ENCODE measurements at regions not wholly inside any gene's neighbourhood (a gene's known extent, or its start where the extent isn't known, plus 50 kb on each side); places are given as distances from the start of the nearest gene placed in this dataset.

- Mint-ChIP-seq H3K4me3 (no peak overlapping the region), H3K27me3 (ENCODE audit: insufficient read depth) (no peaks in the 10 kb centered on the region), H3K4me1 (ENCODE audit: low read depth) (no peaks in the 10 kb centered on the region), H3K9me3 (no peaks in the 10 kb centered on the region), H3K36me3 (ENCODE audit: low read depth) (no peaks in the 10 kb centered on the region), H3K27ac (no peak overlapping the region)
- intact Hi-C loops (cut with micrococcal nuclease), result no loop called here
- DNase-seq (ENCODE audit: low spot score), result no peak
These were observed 265.9 kb downstream of the TFCP2L1 start for GRCh38 chr2:121019071-121019470.

GRCh38 chr2:121019756-121020155 is 265.2 kb downstream of the TFCP2L1 start:
- H3K4me3 Mint-ChIP-seq, result no peak overlapping the region
- H3K9me3 Mint-ChIP-seq, result no peaks in the 10 kb centered on the region
- H3K4me1 Mint-ChIP-seq (ENCODE audit: low read depth), result no peaks in the 10 kb centered on the region
- H3K27ac Mint-ChIP-seq, result no peak overlapping the region
- DNase-seq (ENCODE audit: low spot score), result no peak
- intact Hi-C loops (cut with micrococcal nuclease), result no loop called here
- H3K36me3 Mint-ChIP-seq (ENCODE audit: low read depth), result no peaks in the 10 kb centered on the region
- no peaks in the 10 kb centered on the region for H3K27me3 Mint-ChIP-seq (ENCODE audit: insufficient read depth)

GRCh38 chr2:121021685-121022084 is 263.3 kb downstream of the TFCP2L1 start:
- H3K27ac Mint-ChIP-seq, result no peak overlapping the region
- H3K36me3 Mint-ChIP-seq (ENCODE audit: low read depth), result no peaks in the 10 kb centered on the region
- H3K4me3 Mint-ChIP-seq, result no peak overlapping the region
- no peaks in the 10 kb centered on the region for H3K4me1 Mint-ChIP-seq (ENCODE audit: low read depth)
- DNase-seq (ENCODE audit: low spot score), result no peak
- H3K27me3 Mint-ChIP-seq (ENCODE audit: insufficient read depth), result no peaks in the 10 kb centered on the region
- intact Hi-C loops (cut with micrococcal nuclease), result no loop called here
- H3K9me3 Mint-ChIP-seq, result no peaks in the 10 kb centered on the region

GRCh38 chr2:121028577-121028976 is 256.4 kb downstream of the TFCP2L1 start:
- H3K36me3 Mint-ChIP-seq (ENCODE audit: low read depth), result no peaks in the 10 kb centered on the region
- peaks cover 2% of the 10 kb centered on the region for H3K27me3 Mint-ChIP-seq (ENCODE audit: insufficient read depth)
- no peaks in the 10 kb centered on the region for H3K9me3 Mint-ChIP-seq
- H3K4me1 Mint-ChIP-seq (ENCODE audit: low read depth), result no peaks in the 10 kb centered on the region
- no peak for DNase-seq (ENCODE audit: low spot score)
- intact Hi-C loops (cut with micrococcal nuclease), result no loop called here
- H3K4me3 Mint-ChIP-seq, result no peak overlapping the region
- H3K27ac Mint-ChIP-seq, result no peak overlapping the region

GRCh38 chr2:121030523-121030922 is 254.5 kb downstream of the TFCP2L1 start:
- no peak overlapping the region for H3K4me3 Mint-ChIP-seq
- intact Hi-C loops (cut with micrococcal nuclease), result no loop called here
- no peaks in the 10 kb centered on the region for H3K4me1 Mint-ChIP-seq (ENCODE audit: low read depth)
- no peaks in the 10 kb centered on the region for H3K9me3 Mint-ChIP-seq
- no peak overlapping the region for H3K27ac Mint-ChIP-seq
- no peak for DNase-seq (ENCODE audit: low spot score)
- H3K36me3 Mint-ChIP-seq (ENCODE audit: low read depth), result no peaks in the 10 kb centered on the region
- H3K27me3 Mint-ChIP-seq (ENCODE audit: insufficient read depth), result peaks cover 2% of the 10 kb centered on the region

GRCh38 chr2:121031568-121032340 is 253.2 kb downstream of the TFCP2L1 start:
- no peak for DNase-seq (ENCODE audit: low spot score)
- H3K27ac Mint-ChIP-seq, result no peak overlapping the region
- no peaks in the 10 kb centered on the region for H3K36me3 Mint-ChIP-seq (ENCODE audit: low read depth)
- no peaks in the 10 kb centered on the region for H3K4me1 Mint-ChIP-seq (ENCODE audit: low read depth)
- intact Hi-C loops (cut with micrococcal nuclease), result no loop called here
- H3K9me3 Mint-ChIP-seq, result no peaks in the 10 kb centered on the region
- no peak overlapping the region for H3K4me3 Mint-ChIP-seq
- H3K27me3 Mint-ChIP-seq (ENCODE audit: insufficient read depth), result peaks cover 2% of the 10 kb centered on the region

- H3K36me3 Mint-ChIP-seq (ENCODE audit: low read depth), result no peaks in the 10 kb centered on the region
- no peaks in the 10 kb centered on the region for H3K9me3 Mint-ChIP-seq
- H3K27me3 Mint-ChIP-seq (ENCODE audit: insufficient read depth), result peaks cover 2% of the 10 kb centered on the region
- no peak for DNase-seq (ENCODE audit: low spot score)
- no peaks in the 10 kb centered on the region for H3K4me1 Mint-ChIP-seq (ENCODE audit: low read depth)
- no peak overlapping the region for H3K4me3 Mint-ChIP-seq
- H3K27ac Mint-ChIP-seq, result no peak overlapping the region
- intact Hi-C loops (cut with micrococcal nuclease), result no loop called here
These were observed 251.5 kb downstream of the TFCP2L1 start for GRCh38 chr2:121033461-121033996.

GRCh38 chr2:121034551-121034950 is 250.5 kb downstream of the TFCP2L1 start:
- intact Hi-C loops (cut with micrococcal nuclease), result no loop called here
- H3K4me1 Mint-ChIP-seq (ENCODE audit: low read depth), result no peaks in the 10 kb centered on the region
- DNase-seq (ENCODE audit: low spot score), result no peak
- no peaks in the 10 kb centered on the region for H3K36me3 Mint-ChIP-seq (ENCODE audit: low read depth)
- H3K9me3 Mint-ChIP-seq, result no peaks in the 10 kb centered on the region
- H3K27me3 Mint-ChIP-seq (ENCODE audit: insufficient read depth), result no peaks in the 10 kb centered on the region
- no peak overlapping the region for H3K27ac Mint-ChIP-seq
- no peak overlapping the region for H3K4me3 Mint-ChIP-seq

GRCh38 chr2:121036226-121036692 is 248.7 kb downstream of the TFCP2L1 start:
- no peaks in the 10 kb centered on the region for H3K36me3 Mint-ChIP-seq (ENCODE audit: low read depth)
- no peaks in the 10 kb centered on the region for H3K9me3 Mint-ChIP-seq
- H3K27ac Mint-ChIP-seq, result no peak overlapping the region
- intact Hi-C loops (cut with micrococcal nuclease), result no loop called here
- H3K4me1 Mint-ChIP-seq (ENCODE audit: low read depth), result no peaks in the 10 kb centered on the region
- DNase-seq (ENCODE audit: low spot score), result no peak
- H3K27me3 Mint-ChIP-seq (ENCODE audit: insufficient read depth), result no peaks in the 10 kb centered on the region
- H3K4me3 Mint-ChIP-seq, result no peak overlapping the region

- H3K27me3 Mint-ChIP-seq (ENCODE audit: insufficient read depth), result no peaks in the 10 kb centered on the region
- H3K4me1 Mint-ChIP-seq (ENCODE audit: low read depth), result no peaks in the 10 kb centered on the region
- H3K9me3 Mint-ChIP-seq, result no peaks in the 10 kb centered on the region
- intact Hi-C loops (cut with micrococcal nuclease), result no loop called here
- H3K36me3 Mint-ChIP-seq (ENCODE audit: low read depth), result no peaks in the 10 kb centered on the region
- DNase-seq (ENCODE audit: low spot score), result no peak
- no peak overlapping the region for H3K27ac Mint-ChIP-seq
- H3K4me3 Mint-ChIP-seq, result no peak overlapping the region
These were observed 247.5 kb downstream of the TFCP2L1 start for GRCh38 chr2:121037480-121037879.

- no peaks in the 10 kb centered on the region for H3K4me1 Mint-ChIP-seq (ENCODE audit: low read depth)
- no peak for DNase-seq (ENCODE audit: low spot score)
- H3K4me3 Mint-ChIP-seq, result no peak overlapping the region
- H3K27me3 Mint-ChIP-seq (ENCODE audit: insufficient read depth), result peaks cover 2% of the 10 kb centered on the region
- H3K9me3 Mint-ChIP-seq, result no peaks in the 10 kb centered on the region
- H3K27ac Mint-ChIP-seq, result no peak overlapping the region
- intact Hi-C loops (cut with micrococcal nuclease), result no loop called here
- no peaks in the 10 kb centered on the region for H3K36me3 Mint-ChIP-seq (ENCODE audit: low read depth)
These were observed 247.0 kb downstream of the TFCP2L1 start for GRCh38 chr2:121038031-121038430.

- Mint-ChIP-seq H3K4me3 (no peak overlapping the region), H3K27ac (no peak overlapping the region), H3K4me1 (ENCODE audit: low read depth) (no peaks in the 10 kb centered on the region), H3K36me3 (ENCODE audit: low read depth) (no peaks in the 10 kb centered on the region), H3K9me3 (no peaks in the 10 kb centered on the region), H3K27me3 (ENCODE audit: insufficient read depth) (peaks cover 2% of the 10 kb centered on the region)
- no peak for DNase-seq (ENCODE audit: low spot score)
- intact Hi-C loops (cut with micrococcal nuclease), result no loop called here
These were observed 246.6 kb downstream of the TFCP2L1 start for GRCh38 chr2:121038431-121038830.

- Mint-ChIP-seq H3K4me3 (no peak overlapping the region), H3K36me3 (ENCODE audit: low read depth) (no peaks in the 10 kb centered on the region), H3K27ac (no peak overlapping the region), H3K9me3 (no peaks in the 10 kb centered on the region), H3K4me1 (ENCODE audit: low read depth) (no peaks in the 10 kb centered on the region), H3K27me3 (ENCODE audit: insufficient read depth) (peaks cover 2% of the 10 kb centered on the region)
- intact Hi-C loops (cut with micrococcal nuclease), result no loop called here
- no peak for DNase-seq (ENCODE audit: low spot score)
These were observed 245.9 kb downstream of the TFCP2L1 start for GRCh38 chr2:121038891-121039616.
